SIG-M5 treated with dmso at 0.1 percent for 504 hours (cell line): ENCODE measurements at regions not wholly inside any gene's neighbourhood (a gene's known extent, or its start where the extent isn't known, plus 50 kb on each side); places are given as distances from the start of the nearest gene placed in this dataset.

Experiments used
- DNase-seq: peaks from one replicate; lab custom pipeline; 2025; ENCODE audit not compliant: unreplicated experiment; lab: John Stamatoyannopoulos, UW

DNA sequence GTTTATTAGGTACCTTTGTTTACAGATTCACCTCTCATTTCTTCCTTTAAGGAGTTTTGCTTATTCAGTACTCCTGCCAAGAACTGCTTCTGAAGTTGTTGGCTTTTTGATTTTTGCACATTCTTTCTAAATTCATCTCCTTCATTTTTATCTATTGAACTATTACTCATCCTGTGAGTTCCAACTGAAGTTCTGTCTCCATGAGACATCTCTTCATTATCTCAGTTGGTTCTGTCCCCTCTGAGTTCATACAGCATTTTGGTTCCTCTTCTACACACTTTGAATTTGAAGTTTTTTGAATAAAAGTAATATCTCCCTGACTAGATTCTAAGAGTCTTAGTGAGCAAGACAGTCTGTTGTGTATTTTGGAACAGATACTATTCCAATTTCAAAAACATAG is 299.7 kb downstream of the OTOL1 start:
- no peak for DNase-seq

- DNase-seq: peak; percentile 7
Measured at GRCh38 chr3:161796780-161797179, 300.2 kb downstream of the OTOL1 start.

- DNase-seq: no peak
Measured at GRCh38 chr3:161798016-161798415, 301.4 kb downstream of the OTOL1 start.

DNA sequence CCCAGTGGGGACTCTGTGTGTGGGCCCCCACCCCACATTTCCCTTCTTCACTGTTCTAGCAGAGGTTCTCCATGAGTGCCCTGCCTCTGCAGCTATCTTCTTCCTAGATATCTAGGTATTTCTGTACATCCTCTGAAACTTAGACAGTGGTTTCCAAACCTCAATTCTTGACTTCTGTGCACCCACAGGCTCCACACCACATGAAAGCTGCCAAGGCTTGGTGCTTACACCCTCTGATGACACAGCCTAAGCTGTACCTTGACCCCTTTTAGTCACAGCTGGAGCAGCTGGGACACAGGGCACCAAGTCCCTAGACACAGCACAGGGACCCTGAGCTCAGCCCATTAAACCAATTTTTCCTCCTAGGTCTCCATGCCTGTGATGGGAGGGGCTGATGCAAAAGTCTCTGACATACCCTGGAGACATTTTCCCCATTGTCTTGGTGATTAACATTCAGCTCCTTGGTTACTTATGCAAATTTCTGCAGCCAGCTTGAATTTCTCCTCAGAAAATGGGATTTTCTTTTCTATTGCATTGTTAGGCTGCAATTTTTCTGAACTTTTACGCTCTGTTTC is 304.5 kb downstream of the OTOL1 start:
- no peak for DNase-seq

- no peak for DNase-seq
Measured at GRCh38 chr3:161818106-161818505, 321.5 kb downstream of the OTOL1 start.

DNA sequence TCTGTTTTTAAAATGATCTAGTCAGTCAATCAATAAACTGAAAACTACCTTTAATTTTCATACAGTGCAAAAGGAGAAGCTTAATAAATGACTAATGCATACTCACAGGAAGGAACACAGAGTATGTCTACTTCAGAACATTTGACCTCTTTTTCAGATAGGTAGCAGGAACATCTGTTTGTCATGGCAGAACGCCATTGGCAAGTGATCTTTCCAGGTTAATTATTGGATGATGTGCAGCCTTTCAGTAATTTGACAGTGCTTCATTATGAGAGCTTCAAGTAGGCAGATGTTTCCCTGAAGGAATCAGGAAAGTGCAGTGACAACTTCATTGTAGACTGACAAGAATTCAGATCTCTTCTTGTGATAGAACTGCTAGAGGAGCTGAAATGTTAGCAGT is 325.0 kb downstream of the OTOL1 start:
- no peak for DNase-seq

DNA sequence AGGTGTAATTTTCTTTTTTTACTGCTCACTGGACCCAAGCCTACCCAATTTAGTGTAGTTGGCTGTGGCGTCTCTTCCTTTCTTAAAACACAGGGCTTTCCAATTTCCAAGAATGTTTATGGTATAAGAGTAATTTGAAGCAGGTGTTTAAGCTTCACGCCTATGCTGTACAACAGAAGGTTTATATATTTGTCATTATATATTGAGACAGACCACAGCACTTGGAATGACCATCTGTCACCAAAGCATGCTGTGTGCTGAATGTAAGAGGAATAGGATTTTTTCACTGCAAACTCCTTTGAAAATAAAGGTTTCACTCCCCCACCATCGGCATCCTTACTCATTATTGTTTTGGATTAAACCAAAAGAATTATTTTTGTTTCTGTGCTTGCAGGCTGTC is 325.7 kb downstream of the OTOL1 start:
- DNase-seq: no peak

- DNase-seq: no peak
Measured at GRCh38 chr3:161823910-161824309, 327.3 kb downstream of the OTOL1 start.

DNA sequence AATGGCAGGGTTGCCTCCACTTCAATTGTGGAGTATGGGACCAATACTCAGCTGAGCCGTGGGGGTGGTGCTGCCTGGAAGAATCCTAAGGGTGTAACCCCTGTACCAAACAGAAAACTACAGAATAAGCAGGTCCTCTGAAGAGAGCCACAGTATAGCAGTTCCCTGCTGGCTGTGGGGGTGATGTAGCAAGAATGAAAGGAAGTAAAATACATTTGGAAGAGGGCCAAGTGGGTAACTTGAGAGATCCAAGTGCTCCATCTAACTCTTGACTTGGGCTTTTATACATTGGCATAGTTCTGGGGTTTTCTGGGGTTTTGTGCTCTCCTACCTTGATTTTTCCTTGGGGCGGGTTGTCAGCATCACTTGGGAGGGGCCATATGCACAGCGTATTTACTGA is 341.4 kb downstream of the OTOL1 start:
- DNase-seq: peak; percentile 10

- DNase-seq: no peak
Measured at GRCh38 chr3:161848376-161848775, 351.8 kb downstream of the OTOL1 start.

DNA sequence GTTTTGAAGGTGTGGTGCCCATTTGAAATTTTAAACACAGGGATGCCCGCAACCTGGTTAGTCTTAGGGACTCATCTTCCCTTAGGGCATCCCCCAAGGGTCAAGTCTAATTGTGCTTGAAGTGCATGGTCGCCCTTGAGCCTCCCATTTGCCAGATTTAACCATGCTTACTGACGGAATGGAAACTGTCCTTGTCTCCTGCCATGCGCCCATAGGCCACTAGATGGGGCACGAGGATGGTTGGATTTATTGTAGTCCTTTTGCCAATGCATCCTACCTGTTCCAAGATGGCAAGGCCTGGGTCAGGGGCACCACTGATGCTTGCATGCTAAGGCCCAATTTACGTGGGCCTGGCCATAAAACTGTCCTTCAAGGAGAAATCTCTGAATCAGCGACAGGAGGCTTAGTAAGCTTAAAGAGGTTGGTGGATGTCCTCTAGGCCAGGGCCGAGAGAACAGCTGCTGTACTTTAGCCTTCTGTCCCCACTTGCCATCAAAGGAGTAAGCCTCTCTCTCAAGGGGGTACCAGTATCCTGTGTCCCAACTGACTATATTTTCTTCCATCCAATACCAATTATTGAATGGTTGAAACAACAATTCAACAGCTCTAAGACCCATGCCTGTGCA is 355.4 kb downstream of the OTOL1 start:
- DNase-seq: peak; percentile 23

GRCh38 chr3:161852744-161853143 is 356.1 kb downstream of the OTOL1 start:
- no peak for DNase-seq

GRCh38 chr3:161854232-161854771 is 357.7 kb downstream of the OTOL1 start:
- peak; percentile 15 for DNase-seq

DNA sequence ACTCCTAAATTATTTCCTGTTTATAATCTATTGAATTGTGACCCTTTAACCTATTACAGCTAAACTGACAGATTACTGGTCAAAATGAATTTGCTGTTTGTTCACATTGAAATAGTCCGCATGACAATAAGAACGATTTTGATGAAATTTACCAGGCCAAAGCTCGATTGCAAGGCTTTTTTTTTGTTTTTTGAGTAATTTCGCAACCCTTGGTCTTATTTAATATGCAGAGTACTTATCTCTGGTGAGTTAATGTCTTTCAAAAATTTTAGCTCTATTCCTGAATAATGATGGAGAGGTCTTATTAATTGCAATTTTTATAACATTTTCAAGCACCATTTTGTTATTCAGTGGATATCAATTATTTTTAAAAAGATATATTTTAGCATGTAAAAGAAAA is 362.4 kb downstream of the OTOL1 start:
- DNase-seq: no peak

GRCh38 chr3:161859865-161860450 is 363.4 kb downstream of the OTOL1 start:
- DNase-seq: no peak

DNA sequence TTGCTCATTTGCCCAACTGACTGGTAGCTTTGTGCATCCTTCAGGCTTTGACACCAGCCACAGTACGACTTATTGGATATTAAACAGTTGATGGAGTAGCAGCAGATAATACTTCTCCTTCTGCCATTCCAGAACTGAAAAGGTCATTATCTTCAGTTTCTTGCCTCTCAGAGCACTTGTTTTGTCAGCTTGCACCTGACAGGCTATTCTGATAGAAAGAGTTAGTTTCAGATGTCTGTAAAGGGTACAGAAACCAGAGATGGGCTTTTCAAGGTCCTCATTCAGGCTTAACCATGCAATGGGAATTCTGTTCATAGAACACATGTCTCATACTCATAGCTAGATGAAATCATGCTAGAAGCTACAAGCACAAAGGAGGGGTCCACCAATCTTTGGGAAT is 367.2 kb downstream of the OTOL1 start:
- DNase-seq: no peak

DNA sequence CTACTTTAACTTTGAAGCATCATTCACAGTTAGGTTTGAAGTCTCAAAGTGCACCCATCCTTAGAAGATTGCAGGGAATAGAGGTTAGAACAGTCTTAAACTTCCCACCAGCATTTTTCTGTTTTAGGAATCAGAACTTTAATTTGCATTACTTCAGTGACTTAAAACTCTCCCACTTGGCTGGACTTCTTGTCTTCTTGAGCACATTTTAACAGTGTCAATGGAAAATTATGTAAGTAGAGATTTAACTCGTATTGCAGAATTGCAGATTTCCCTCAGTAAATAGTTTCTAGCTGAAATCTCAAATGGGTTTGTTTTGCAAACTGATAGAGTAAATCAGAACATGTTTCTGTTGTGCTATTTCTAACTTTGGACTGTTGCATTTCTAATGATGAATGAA is 369.6 kb downstream of the OTOL1 start:
- DNase-seq: no peak

DNA sequence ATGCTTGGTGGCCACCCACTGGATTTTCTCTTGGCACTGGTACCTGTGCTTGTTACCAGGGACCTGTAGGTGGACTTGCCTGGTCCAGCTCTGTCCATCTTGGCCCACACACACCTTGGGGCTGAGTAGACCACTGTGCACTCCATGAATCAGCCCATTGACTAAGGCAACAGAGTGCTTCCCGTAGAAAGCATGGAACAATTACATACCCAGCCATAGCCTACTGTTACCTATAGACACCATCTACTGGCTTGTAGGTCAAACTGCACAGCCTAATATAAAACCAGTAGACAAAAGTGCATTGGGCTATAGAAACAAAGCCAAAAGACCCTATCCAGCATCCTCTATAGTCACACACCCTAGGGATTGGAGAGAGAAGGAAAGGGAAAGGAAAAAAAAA is 378.9 kb downstream of the OTOL1 start:
- no peak for DNase-seq

- no peak for DNase-seq
Measured at GRCh38 chr3:161879470-161879869, 382.9 kb downstream of the OTOL1 start.

- DNase-seq: no peak
Measured at GRCh38 chr3:161884830-161885229, 388.2 kb downstream of the OTOL1 start.

- DNase-seq: peak; percentile 58
Measured at GRCh38 chr3:161890147-161890625, 393.6 kb downstream of the OTOL1 start.

DNA sequence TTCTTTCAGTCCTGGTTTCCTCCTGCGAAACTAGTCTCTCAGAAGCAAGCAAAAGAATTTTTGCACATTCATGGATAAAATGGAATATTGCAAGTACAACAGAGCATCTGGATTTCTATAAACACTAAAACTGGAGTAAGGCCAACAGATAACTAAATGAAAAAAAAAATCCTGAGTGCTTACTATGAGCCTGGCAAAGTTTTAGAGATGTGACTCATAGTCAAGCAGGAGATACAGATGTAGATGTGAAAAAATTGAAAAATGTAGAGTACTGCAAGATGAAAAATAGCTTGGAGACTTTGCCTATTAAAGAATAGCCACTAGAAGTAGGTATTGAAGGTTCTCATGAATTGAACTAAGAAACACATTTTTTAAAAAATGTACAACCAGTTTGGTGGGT is 397.4 kb downstream of the OTOL1 start:
- no peak for DNase-seq
